Liver (tissue), 7 donors: ENCODE measurements at regions not wholly inside any gene's neighbourhood (a gene's known extent, or its start where the extent isn't known, plus 50 kb on each side); places are given as distances from the start of the nearest gene placed in this dataset.

Experiments
- DNase-seq: peaks from one replicate; pipeline ENCODE4 v3.0.0-alpha.2; 2017; ENCODE audit warnings: low spot score
- H3K27ac ChIP-seq, 2 donors: one replicate each; pipeline ENCODE4 v1.7.0; 2013; ENCODE audit warnings: inconsistent platforms in 2 of 2, low read length in 2 of 2, control low read depth in 1 of 2, low read depth in 1 of 2, mild to moderate bottlenecking in 1 of 2
- H3K27me3 ChIP-seq, 4 donors: one replicate each; pipeline versions ENCODE4 v1.6.1 to v1.7.0; 2013; ENCODE audit warnings: low read length in 3 of 4, inconsistent platforms in 1 of 4, mild to moderate bottlenecking in 1 of 4, moderate library complexity in 1 of 4; ENCODE audit not compliant: control insufficient read depth in 4 of 4, insufficient read depth in 4 of 4
- H3K36me3 ChIP-seq, 4 donors: one replicate each; pipeline versions ENCODE4 v1.6.1 to v1.7.0; 2013; ENCODE audit warnings: low read length in 3 of 4, mild to moderate bottlenecking in 3 of 4, low read depth in 1 of 4, moderate library complexity in 1 of 4; ENCODE audit not compliant: control insufficient read depth in 4 of 4, insufficient read depth in 3 of 4
- H3K4me1 ChIP-seq, 4 donors: one replicate each; pipeline versions ENCODE4 v1.6.1 to v1.7.0; 2013; ENCODE audit warnings: low read length in 3 of 4, mild to moderate bottlenecking in 3 of 4, moderate library complexity in 1 of 4; ENCODE audit not compliant: control insufficient read depth in 4 of 4, insufficient read depth in 4 of 4
- H3K4me3 ChIP-seq, 3 donors: one replicate each; pipeline versions ENCODE4 v1.6.1 to v1.7.0; 2013; ENCODE audit warnings: low read length in 3 of 3, control low read depth in 1 of 3, low read depth in 1 of 3, mild to moderate bottlenecking in 1 of 3
- H3K9ac ChIP-seq, 2 donors: one replicate each; pipeline ENCODE4 v1.7.0; 2013; ENCODE audit warnings: low read length in 2 of 2, mild to moderate bottlenecking in 2 of 2, moderate library complexity in 2 of 2, control low read depth in 1 of 2, low read depth in 1 of 2
- H3K9me3 ChIP-seq, 4 donors: one replicate each; pipeline versions ENCODE4 v1.6.1 to v1.7.0; 2013; ENCODE audit warnings: low read length in 3 of 4; ENCODE audit not compliant: control insufficient read depth in 4 of 4
- FOXA1 ChIP-seq: IDR thresholded peaks from 2 replicates; pipeline ENCODE4 v1.6.1; 2016; ENCODE audit warnings: antibody characterized with exemption
- GABPA ChIP-seq, 2 donors: IDR thresholded peaks in 1 of 2; conservative IDR thresholded peaks in 1 of 2; 2 replicates each; pipeline ENCODE4 v1.6.1; 2016; ENCODE audit warnings: antibody characterized with exemption in 2 of 2, mild to moderate bottlenecking in 1 of 2, moderate library complexity in 1 of 2
- JUND ChIP-seq, 2 donors: IDR thresholded peaks; 2 replicates each; pipeline ENCODE4 v1.6.1; 2016; ENCODE audit warnings: antibody characterized with exemption in 2 of 2
- NR2F2 ChIP-seq: IDR thresholded peaks from 2 replicates; pipeline ENCODE4 v1.6.1; 2016; ENCODE audit warnings: antibody characterized with exemption
- REST ChIP-seq: IDR thresholded peaks from 2 replicates; pipeline ENCODE4 v1.6.1; 2016; ENCODE audit warnings: antibody characterized with exemption, mild to moderate bottlenecking
- SP1 ChIP-seq: IDR thresholded peaks from 2 replicates; pipeline ENCODE4 v1.6.1; 2018; ENCODE audit warnings: antibody characterized with exemption, mild to moderate bottlenecking
- TAF1 ChIP-seq: conservative IDR thresholded peaks from 2 replicates; pipeline ENCODE4 v1.6.1; 2016; ENCODE audit warnings: antibody characterized with exemption, mild to moderate bottlenecking
- WGBS: extraction: QIAGEN DNeasy Blood & Tissue Kit; methylation state at CpG from one replicate; pipeline ENCODE4 v1.1.7; 2013; 5-methylcytosine and 5-hydroxymethylcytosine counted together
- TF ChIP-seq, protein P1 (sequence below): IDR thresholded peaks from 2 replicates; pipeline ENCODE4 v1.6.1; 2016; ENCODE audit warnings: antibody characterized with exemption
- TF ChIP-seq, protein P2 (sequence below): IDR thresholded peaks from 2 replicates; pipeline ENCODE4 v1.6.1; 2016; ENCODE audit warnings: antibody characterized with exemption
- donor health status: healthy.
- donor health status: healthy.
- donor health status: healthy.
- donor health status: healthy.

DNA sequence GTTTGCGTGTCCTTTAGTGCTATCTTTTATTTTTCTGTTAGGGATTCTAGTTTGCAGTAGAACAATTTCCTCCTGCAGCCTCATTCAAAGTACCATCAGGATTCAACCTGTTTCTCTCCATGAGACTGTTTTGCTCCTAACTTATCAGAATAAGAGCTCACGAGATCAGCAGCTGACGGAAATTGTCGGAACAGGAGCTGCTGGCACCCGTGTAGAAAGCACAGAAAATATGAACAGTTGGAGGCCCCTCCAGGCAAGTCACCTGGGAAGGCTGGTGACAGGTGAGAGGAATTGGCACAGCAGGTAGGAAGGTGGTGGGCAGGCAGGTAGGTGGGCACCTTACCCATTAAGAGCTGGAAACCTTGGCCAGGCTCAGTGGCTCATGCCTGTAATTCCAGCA lies 368.6 kb downstream of the CDH26 start:
- Histone ChIP-seq H3K27me3 (no peaks in the 10 kb centered on the region), H3K4me1 (no peaks in the 10 kb centered on the region), H3K4me3 (no peak overlapping the region), H3K36me3 (no peaks in the 10 kb centered on the region), H3K9ac (no peak overlapping the region), H3K9me3 (no peaks in the 10 kb centered on the region), H3K27ac (no peak overlapping the region)
- DNase-seq = no peak
- TF ChIP-seq NR2F2 (no peak), FOXA1 (no peak), REST (no peak), JUND (IDR thresholded peaks at IDR 0.05) (no peak)
- TF ChIP-seq, protein P1, sequence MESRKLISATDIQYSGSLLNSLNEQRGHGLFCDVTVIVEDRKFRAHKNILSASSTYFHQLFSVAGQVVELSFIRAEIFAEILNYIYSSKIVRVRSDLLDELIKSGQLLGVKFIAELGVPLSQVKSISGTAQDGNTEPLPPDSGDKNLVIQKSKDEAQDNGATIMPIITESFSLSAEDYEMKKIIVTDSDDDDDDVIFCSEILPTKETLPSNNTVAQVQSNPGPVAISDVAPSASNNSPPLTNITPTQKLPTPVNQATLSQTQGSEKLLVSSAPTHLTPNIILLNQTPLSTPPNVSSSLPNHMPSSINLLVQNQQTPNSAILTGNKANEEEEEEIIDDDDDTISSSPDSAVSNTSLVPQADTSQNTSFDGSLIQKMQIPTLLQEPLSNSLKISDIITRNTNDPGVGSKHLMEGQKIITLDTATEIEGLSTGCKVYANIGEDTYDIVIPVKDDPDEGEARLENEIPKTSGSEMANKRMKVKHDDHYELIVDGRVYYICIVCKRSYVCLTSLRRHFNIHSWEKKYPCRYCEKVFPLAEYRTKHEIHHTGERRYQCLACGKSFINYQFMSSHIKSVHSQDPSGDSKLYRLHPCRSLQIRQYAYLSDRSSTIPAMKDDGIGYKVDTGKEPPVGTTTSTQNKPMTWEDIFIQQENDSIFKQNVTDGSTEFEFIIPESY = no peak
- 81% methylated on average over 5 of the region's 5 CpGs for WGBS

DNA sequence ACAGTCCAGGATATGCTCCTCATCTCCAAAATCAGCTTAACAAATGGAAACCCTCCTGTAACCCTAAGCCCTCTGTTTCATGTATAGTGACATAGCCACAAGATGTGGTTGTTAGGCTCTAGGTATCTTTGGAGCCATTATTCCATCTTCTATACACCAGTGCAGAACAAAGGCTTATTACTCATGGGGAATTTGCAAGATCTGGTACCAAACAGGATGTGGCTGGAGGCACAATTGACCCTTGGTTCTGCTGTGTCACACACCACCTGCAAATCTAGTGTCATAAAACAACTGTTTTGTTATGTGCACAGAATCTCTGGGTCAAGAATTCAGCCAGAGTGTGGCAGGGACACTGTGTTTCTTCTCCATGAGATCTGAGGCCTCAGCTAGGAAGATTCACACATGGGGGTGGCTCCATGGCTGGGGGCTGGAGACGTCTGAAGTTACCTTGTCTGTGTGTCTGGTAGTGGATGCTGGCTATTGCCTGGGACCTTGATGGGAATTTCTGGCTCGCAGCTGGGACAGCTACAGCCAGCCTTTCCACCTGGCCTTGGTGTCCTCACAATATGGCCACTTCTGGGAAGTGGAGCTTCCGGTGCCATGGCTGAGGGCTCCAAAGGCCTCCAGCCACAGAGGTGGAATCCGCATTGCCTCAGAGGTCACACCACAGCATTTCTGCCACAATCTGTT lies 369.9 kb downstream of the CDH26 start:
- H3K9ac ChIP-seq = no peak overlapping the region
- TF ChIP-seq GABPA (IDR thresholded peaks at IDR 0.05 in 1 of 2, conservative IDR thresholded peaks at IDR 0.05 in 1 of 2) = no peak
- H3K36me3 ChIP-seq = no peaks in the 10 kb centered on the region
- DNase-seq = no peak
- no peaks in the 10 kb centered on the region for H3K9me3 ChIP-seq
- H3K4me1 ChIP-seq = no peaks in the 10 kb centered on the region
- H3K27ac ChIP-seq = no peak overlapping the region
- no peak overlapping the region for H3K4me3 ChIP-seq
- H3K27me3 ChIP-seq = no peaks in the 10 kb centered on the region
- 80% methylated on average over 4 of the region's 4 CpGs for WGBS

DNA sequence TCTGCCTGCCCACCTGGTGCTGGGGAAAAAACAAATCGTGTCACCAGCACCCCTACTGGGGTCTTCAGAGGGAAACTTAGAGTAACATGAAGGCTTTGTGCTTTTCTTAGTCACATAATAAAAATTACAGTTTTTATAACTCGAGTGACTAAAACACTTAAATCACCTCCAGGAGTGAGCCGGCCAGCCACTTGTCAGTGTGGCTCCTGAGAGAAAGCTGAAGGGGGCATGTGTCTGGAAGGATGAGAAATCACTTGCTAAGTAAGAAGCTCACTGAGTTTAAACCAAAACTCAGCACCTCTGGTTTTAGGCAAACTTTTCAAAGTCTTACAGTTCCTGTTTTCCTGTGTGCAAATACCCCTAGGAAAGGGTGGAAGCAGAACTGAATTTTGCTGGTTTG lies 372.2 kb downstream of the CDH26 start:
- 52% methylated on average over 3 of the region's 3 CpGs for WGBS
- Histone ChIP-seq H3K27ac (no peak overlapping the region), H3K4me3 (no peak overlapping the region)

More for the DNA sequence above, 372.2 kb downstream of the CDH26 start:
- no peaks in the 10 kb centered on the region for H3K27me3 ChIP-seq
- no peaks in the 10 kb centered on the region for H3K4me1 ChIP-seq
- no peak for DNase-seq
- H3K9me3 ChIP-seq = no peaks in the 10 kb centered on the region
- H3K36me3 ChIP-seq = no peaks in the 10 kb centered on the region
- H3K9ac ChIP-seq = no peak overlapping the region
- TF ChIP-seq, protein P2, sequence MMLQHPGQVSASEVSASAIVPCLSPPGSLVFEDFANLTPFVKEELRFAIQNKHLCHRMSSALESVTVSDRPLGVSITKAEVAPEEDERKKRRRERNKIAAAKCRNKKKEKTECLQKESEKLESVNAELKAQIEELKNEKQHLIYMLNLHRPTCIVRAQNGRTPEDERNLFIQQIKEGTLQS = no peak
- no peak for TF ChIP-seq TAF1
- TF ChIP-seq SP1 = no peak
